ENCODE measurements at regions not wholly inside any gene's neighbourhood (a gene's known extent, or its start where the extent isn't known, plus 50 kb on each side); places are given as distances from the start of the nearest gene placed in this dataset.

- BruUV-seq (replicated peaks), result no TSS peak
- ChIA-PET SMC1A (ENCODE audit: uncharacterized antibody, unreplicated experiment) (no interaction called here), RAD21 (ENCODE audit: unreplicated experiment) (no interaction called here), POLR2A (no interaction called here), CTCF (no interaction called here)
- no peaks in the 10 kb centered on the region for H3K79me2 ChIP-seq (ENCODE audit: control insufficient read depth, insufficient read depth, low read length)
- no peak overlapping the region for H3K9ac ChIP-seq (ENCODE audit: control insufficient read depth, insufficient read depth, low read length)
- TF ChIP-seq GABPA (IDR thresholded peaks at IDR 0.05; ENCODE audit: low read depth), result no peak
- no peak for TF ChIP-seq SMAD5 (IDR thresholded peaks at IDR 0.05; ENCODE audit: low read depth)
- TF ChIP-seq RELA (IDR thresholded peaks at IDR 0.05; ENCODE audit: borderline replicate concordance, partially characterized antibody), result no peak
- TF ChIP-seq NR2C1 (IDR thresholded peaks at IDR 0.05), result no peak
- TF ChIP-seq SMARCA5 (IDR thresholded peaks at IDR 0.05), result no peak
- TF ChIP-seq NKRF (conservative IDR thresholded peaks at IDR 0.05), result no peak
- TF ChIP-seq POLR2AphosphoS2 (IDR thresholded peaks at IDR 0.05; ENCODE audit: low read depth, low read length), result no peak
- TF ChIP-seq HCFC1 (IDR thresholded peaks at IDR 0.05; ENCODE audit: low read length), result no peak
- no peak for TF ChIP-seq ZSCAN29 (IDR thresholded peaks at IDR 0.05)
- no peak for TF ChIP-seq MTA3 (IDR thresholded peaks at IDR 0.05; ENCODE audit: borderline replicate concordance, low read length)
- no peak for TF ChIP-seq PAX8 (IDR thresholded peaks at IDR 0.05)
- TF ChIP-seq POU2F2 (IDR thresholded peaks at IDR 0.05; ENCODE audit: borderline replicate concordance, low read depth, low read length), result no peak
- TF ChIP-seq RBBP5 (conservative IDR thresholded peaks at IDR 0.05), result no peak
- TF ChIP-seq MXI1 (IDR thresholded peaks at IDR 0.05; ENCODE audit: low read depth, low read length), result no peak
- TF ChIP-seq NR2F1 (conservative IDR thresholded peaks at IDR 0.05), result no peak
- DNase-seq (ENCODE audit: low read depth, low spot score) (no peak), FAIRE-seq (no peak), ATAC-seq (no peak)
- no peak overlapping the region for H3K27ac ChIP-seq (ENCODE audit: control insufficient read depth, insufficient read depth)
- in situ Hi-C loops (cut with MboI) (no loop called here), intact Hi-C loops (cut with micrococcal nuclease; ENCODE audit: unreplicated experiment) (no loop called here)
- H3K36me3 ChIP-seq (ENCODE audit: control insufficient read depth in 2 of 2, insufficient read depth in 2 of 2, low read length in 1 of 2), result no peaks in the 10 kb centered on the region
- no peaks in the 10 kb centered on the region for H4K20me1 ChIP-seq (ENCODE audit: control insufficient read depth, insufficient read depth)
- no peak overlapping the region for H3K4me2 ChIP-seq (ENCODE audit: control insufficient read depth, insufficient read depth)
- no peaks in the 10 kb centered on the region for H3K9me3 ChIP-seq (replicated peaks; ENCODE audit: control insufficient read depth, insufficient read depth, low read length)
- no peak overlapping the region for H3K4me3 ChIP-seq
- no peaks in the 10 kb centered on the region for H3K4me1 ChIP-seq (ENCODE audit: control insufficient read depth, insufficient read depth, low read length)
- 6% methylated on average over 1 of the region's 1 CpG for WGBS (ENCODE audit: insufficient coverage, insufficient replicate concordance, low lambda C conversion rate, missing lambda C conversion rate)
- no peak overlapping the region for H2AFZ ChIP-seq (ENCODE audit: control insufficient read depth, low read depth, low read length)
- no peaks in the 10 kb centered on the region for H3K27me3 ChIP-seq (replicated peaks in 1 of 2; ENCODE audit: control insufficient read depth in 2 of 2, insufficient read depth in 2 of 2, low read length in 1 of 2)
Observed at GRCh38 chr3:147574621-147575020, 165.5 kb downstream of the ZIC1 start.
